ENCODE measurements at regions not wholly inside any gene's neighbourhood (a gene's known extent, or its start where the extent isn't known, plus 50 kb on each side); places are given as distances from the start of the nearest gene placed in this dataset.
"Not testable (repeated sequence)": the region's sequence is repeated elsewhere in the genome, so short reads cannot be mapped to it uniquely, and the experiment has no call there.

GRCh38 chr3:191136347-191136746, 62.7 kb upstream of the OSTN start:
- DNase-seq (ENCODE audit: low read depth) = peak; percentile 17
- no peak overlapping the region for H3K4me3 ChIP-seq (ENCODE audit: low read depth, low read length)
- TF ChIP-seq MAX (IDR thresholded peaks at IDR 0.05; ENCODE audit: low read depth, low read length) = no peak
- no peak for TF ChIP-seq POLR2A (IDR thresholded peaks at IDR 0.05; ENCODE audit: extremely low read depth, insufficient read length)
- TF ChIP-seq CTCF (IDR thresholded peaks at IDR 0.05; ENCODE audit: low read depth, low read length) = peak; percentile 19

DNA sequence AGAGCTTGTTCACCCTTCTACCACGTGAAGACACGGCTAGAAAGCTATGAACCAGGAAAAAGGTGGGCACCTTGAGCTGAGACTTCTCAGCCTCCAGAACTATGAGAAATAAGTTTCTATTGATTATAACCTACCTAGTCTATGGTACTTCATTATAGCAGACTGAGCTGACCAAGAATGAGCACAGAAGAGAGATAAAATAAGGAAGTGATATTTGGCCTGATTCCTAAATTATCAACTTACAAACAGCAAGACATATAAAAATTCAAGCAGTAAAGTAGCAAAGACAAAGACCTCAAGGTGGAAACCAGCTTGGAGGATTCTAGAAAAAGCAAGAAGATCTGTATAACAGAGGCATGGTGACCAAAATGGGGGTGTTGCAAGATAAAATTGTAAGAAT, 63.9 kb upstream of the OSTN start:
- DNase-seq (ENCODE audit: low read depth) = no peak
- H3K4me3 ChIP-seq (ENCODE audit: low read depth, low read length) = no peak overlapping the region
- no peak for TF ChIP-seq MAX (IDR thresholded peaks at IDR 0.05; ENCODE audit: low read depth, low read length)
- no peak for TF ChIP-seq POLR2A (IDR thresholded peaks at IDR 0.05; ENCODE audit: extremely low read depth, insufficient read length)
- TF ChIP-seq MYC (IDR thresholded peaks at IDR 0.05; ENCODE audit: low read depth, low read length) = no peak
- no peak for TF ChIP-seq CTCF (IDR thresholded peaks at IDR 0.05; ENCODE audit: low read depth, low read length)

- TF ChIP-seq MAX (IDR thresholded peaks at IDR 0.05; ENCODE audit: low read depth, low read length) (no peak), MYC (IDR thresholded peaks at IDR 0.05; ENCODE audit: low read depth, low read length) (no peak), CTCF (IDR thresholded peaks at IDR 0.05; ENCODE audit: low read depth, low read length) (no peak), POLR2A (IDR thresholded peaks at IDR 0.05; ENCODE audit: extremely low read depth, insufficient read length) (no peak)
- no peak for DNase-seq (ENCODE audit: low read depth)
Measured at GRCh38 chr3:191133359-191133758, 65.7 kb upstream of the OSTN start.

GRCh38 chr3:191131305-191131704, 67.7 kb upstream of the OSTN start:
- H3K4me3 ChIP-seq (ENCODE audit: low read depth, low read length) = no peak overlapping the region
- TF ChIP-seq POLR2A (IDR thresholded peaks at IDR 0.05; ENCODE audit: extremely low read depth, insufficient read length) = no peak
- no peak for TF ChIP-seq MAX (IDR thresholded peaks at IDR 0.05; ENCODE audit: low read depth, low read length)
- no peak for TF ChIP-seq MYC (IDR thresholded peaks at IDR 0.05; ENCODE audit: low read depth, low read length)
- no peak for TF ChIP-seq CTCF (IDR thresholded peaks at IDR 0.05; ENCODE audit: low read depth, low read length)
- no peak for DNase-seq (ENCODE audit: low read depth)

More at GRCh38 chr3:191133359-191133758, 65.7 kb upstream of the OSTN start:
- no peak overlapping the region for H3K4me3 ChIP-seq (ENCODE audit: low read depth, low read length)

DNA sequence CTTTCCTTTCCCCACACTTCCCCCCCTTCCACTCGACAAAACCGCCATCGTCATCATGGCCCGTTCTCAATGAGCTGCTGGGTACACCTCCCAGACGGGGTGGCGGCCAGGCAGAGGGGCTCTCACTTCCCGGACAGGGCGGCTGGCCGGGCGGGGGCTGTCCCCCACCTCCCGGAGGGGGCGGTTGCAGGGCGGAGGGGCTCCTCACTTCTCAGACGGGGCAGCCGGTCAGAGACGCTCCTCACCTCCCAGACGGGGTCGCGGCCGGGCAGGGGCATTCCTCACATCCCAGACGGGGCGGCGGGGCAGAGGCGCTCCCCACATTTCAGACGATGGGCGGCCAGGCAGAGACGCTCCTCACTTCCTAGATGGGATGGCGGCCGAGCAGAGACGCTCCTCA, 74.2 kb upstream of the OSTN start:
- DNase-seq (ENCODE audit: low read depth); H3K4me3 ChIP-seq (ENCODE audit: low read depth, low read length): not testable (repeated sequence)

GRCh38 chr3:191123946-191124345, 75.1 kb upstream of the OSTN start:
- DNase-seq (ENCODE audit: low read depth) = no peak

More at GRCh38 chr3:191123946-191124345, 75.1 kb upstream of the OSTN start:
- no peak overlapping the region for H3K4me3 ChIP-seq (ENCODE audit: low read depth, low read length)
- no peak for TF ChIP-seq CTCF (IDR thresholded peaks at IDR 0.05; ENCODE audit: low read depth, low read length)
- no peak for TF ChIP-seq MYC (IDR thresholded peaks at IDR 0.05; ENCODE audit: low read depth, low read length)
- no peak for TF ChIP-seq MAX (IDR thresholded peaks at IDR 0.05; ENCODE audit: low read depth, low read length)
- TF ChIP-seq POLR2A (IDR thresholded peaks at IDR 0.05; ENCODE audit: extremely low read depth, insufficient read length) = no peak
